ENCODE measurements at regions not wholly inside any gene's neighbourhood (a gene's known extent, or its start where the extent isn't known, plus 50 kb on each side); places are given as distances from the start of the nearest gene placed in this dataset.
"Not testable (repeated sequence)": the region's sequence is repeated elsewhere in the genome, so short reads cannot be mapped to it uniquely, and the experiment has no call there.

DNA sequence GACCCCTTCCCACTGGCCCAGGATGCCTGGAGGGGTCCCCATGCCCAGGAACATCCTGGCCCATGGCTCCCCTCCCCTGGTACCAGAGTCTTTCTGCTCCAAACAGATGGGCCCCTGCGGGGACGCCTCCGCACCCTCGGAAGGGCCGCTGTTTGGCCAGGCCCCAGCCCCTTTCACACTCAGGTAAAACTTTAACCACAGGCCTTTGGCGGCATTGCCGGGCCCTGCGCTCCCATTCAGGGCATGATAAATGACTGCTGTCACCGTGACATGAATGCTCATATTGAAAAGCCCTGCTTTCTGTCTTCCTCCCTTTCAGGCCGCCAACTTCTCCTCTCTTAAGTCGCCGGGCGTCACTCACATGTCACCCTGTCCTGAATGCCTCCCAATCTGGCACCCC is 141.5 kb upstream of the TOP1 start:
- no peak overlapping the region for H2AFZ ChIP-seq (ENCODE audit: low read depth)
- no peak overlapping the region for H3K4me3 ChIP-seq (IDR thresholded peaks at IDR 0.05; ENCODE audit: insufficient read depth, low read depth, low read length)
- H3K36me3 ChIP-seq (ENCODE audit: insufficient read depth), result no peaks in the 10 kb centered on the region
- H3K4me1 ChIP-seq (ENCODE audit: low read depth, poor library complexity, severe bottlenecking), result no peaks in the 10 kb centered on the region
- no peak overlapping the region for H3K9ac ChIP-seq
- H3K27me3 ChIP-seq (ENCODE audit: insufficient read depth, low read depth), result no peaks in the 10 kb centered on the region
- H3K27ac ChIP-seq, result no peak overlapping the region
- TF ChIP-seq, protein P1, sequence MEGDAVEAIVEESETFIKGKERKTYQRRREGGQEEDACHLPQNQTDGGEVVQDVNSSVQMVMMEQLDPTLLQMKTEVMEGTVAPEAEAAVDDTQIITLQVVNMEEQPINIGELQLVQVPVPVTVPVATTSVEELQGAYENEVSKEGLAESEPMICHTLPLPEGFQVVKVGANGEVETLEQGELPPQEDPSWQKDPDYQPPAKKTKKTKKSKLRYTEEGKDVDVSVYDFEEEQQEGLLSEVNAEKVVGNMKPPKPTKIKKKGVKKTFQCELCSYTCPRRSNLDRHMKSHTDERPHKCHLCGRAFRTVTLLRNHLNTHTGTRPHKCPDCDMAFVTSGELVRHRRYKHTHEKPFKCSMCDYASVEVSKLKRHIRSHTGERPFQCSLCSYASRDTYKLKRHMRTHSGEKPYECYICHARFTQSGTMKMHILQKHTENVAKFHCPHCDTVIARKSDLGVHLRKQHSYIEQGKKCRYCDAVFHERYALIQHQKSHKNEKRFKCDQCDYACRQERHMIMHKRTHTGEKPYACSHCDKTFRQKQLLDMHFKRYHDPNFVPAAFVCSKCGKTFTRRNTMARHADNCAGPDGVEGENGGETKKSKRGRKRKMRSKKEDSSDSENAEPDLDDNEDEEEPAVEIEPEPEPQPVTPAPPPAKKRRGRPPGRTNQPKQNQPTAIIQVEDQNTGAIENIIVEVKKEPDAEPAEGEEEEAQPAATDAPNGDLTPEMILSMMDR (conservative IDR thresholded peaks at IDR 0.05; ENCODE audit: low read depth, low read length), result no peak
- H3K4me2 ChIP-seq, result no peak overlapping the region
- no peaks in the 10 kb centered on the region for H3K79me2 ChIP-seq (ENCODE audit: insufficient read depth, low read depth)
- H4K20me1 ChIP-seq (ENCODE audit: insufficient read depth), result no peaks in the 10 kb centered on the region

DNA sequence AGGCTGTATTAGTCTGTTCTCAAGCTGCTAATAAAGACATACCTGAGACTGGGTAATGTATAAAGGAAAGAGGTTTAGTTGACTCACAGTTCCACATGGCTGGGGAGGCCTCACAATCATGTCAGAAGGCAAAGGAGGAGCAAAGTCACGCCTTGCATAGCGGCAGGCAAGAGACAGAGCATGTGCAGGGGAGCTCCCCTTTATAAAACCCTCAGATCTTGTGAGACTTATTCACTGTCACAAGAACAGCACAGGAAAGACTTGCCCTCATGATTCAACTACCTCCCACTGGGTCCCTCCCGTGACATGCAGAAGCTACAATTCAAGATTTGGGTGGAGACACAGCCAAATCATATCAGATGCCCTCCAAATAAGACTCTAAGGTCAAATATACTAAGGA is 139.4 kb upstream of the TOP1 start:
- not testable (repeated sequence) for H3K27me3 ChIP-seq (ENCODE audit: insufficient read depth, low read depth); H2AFZ ChIP-seq (ENCODE audit: low read depth); H3K4me1 ChIP-seq (ENCODE audit: low read depth, poor library complexity, severe bottlenecking); H3K9ac ChIP-seq; H3K79me2 ChIP-seq (ENCODE audit: insufficient read depth, low read depth); H3K36me3 ChIP-seq (ENCODE audit: insufficient read depth); H3K4me2 ChIP-seq; H3K27ac ChIP-seq; H3K4me3 ChIP-seq (IDR thresholded peaks at IDR 0.05; ENCODE audit: insufficient read depth, low read depth, low read length); H4K20me1 ChIP-seq (ENCODE audit: insufficient read depth)

DNA sequence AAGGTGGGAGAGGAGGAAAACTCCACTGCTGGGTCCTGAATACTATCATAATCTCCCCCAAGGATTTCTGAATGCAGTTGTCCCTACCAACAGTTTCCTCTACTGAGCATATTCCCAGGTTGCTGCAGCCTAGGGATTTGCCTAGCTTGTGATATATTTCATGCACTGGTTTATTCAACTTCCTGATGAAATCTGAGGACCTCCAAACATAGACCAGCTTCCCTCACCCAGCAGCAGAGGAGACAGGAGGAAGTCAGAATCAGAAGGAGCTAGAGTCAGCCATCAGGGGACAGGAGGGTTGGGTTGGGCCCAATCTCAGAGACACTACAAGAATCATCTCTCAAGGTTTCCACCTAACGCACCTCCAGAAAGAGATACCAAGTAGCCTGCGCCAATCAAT is 138.4 kb upstream of the TOP1 start:
- Histone ChIP-seq H3K27ac (no peak overlapping the region), H3K36me3 (ENCODE audit: insufficient read depth) (no peaks in the 10 kb centered on the region), H3K27me3 (ENCODE audit: insufficient read depth, low read depth) (no peaks in the 10 kb centered on the region), H2AFZ (ENCODE audit: low read depth) (no peak overlapping the region), H3K9ac (no peak overlapping the region), H3K4me2 (no peak overlapping the region), H3K4me3 (IDR thresholded peaks at IDR 0.05; ENCODE audit: insufficient read depth, low read depth, low read length) (no peak overlapping the region), H3K4me1 (ENCODE audit: low read depth, poor library complexity, severe bottlenecking) (no peaks in the 10 kb centered on the region), H4K20me1 (ENCODE audit: insufficient read depth) (no peaks in the 10 kb centered on the region), H3K79me2 (ENCODE audit: insufficient read depth, low read depth) (no peaks in the 10 kb centered on the region)
- TF ChIP-seq, protein P1 (conservative IDR thresholded peaks at IDR 0.05; ENCODE audit: low read depth, low read length), result no peak

DNA sequence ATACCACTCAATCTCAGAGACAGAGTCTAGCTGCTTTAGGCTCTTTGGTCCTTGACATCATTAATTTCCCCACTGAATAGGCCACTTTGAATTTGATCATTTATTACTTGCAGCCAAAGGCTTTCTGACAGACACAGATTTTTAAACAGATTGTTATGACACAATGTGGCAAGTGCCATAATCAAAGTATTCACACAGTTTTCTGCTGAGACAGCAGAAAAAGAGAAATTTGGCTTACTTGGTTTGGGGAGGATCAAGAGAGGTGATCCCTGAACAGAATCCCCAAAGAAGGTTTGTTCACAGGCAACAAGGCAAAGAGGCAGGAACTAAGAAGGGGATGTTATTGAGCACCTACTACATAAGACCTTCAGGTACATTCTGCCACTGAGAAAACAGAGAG is 138.0 kb upstream of the TOP1 start:
- Histone ChIP-seq H4K20me1 (ENCODE audit: insufficient read depth) (no peaks in the 10 kb centered on the region), H3K4me1 (ENCODE audit: low read depth, poor library complexity, severe bottlenecking) (no peaks in the 10 kb centered on the region), H3K27ac (no peak overlapping the region), H3K9ac (no peak overlapping the region), H3K36me3 (ENCODE audit: insufficient read depth) (no peaks in the 10 kb centered on the region), H3K79me2 (ENCODE audit: insufficient read depth, low read depth) (no peaks in the 10 kb centered on the region), H2AFZ (ENCODE audit: low read depth) (no peak overlapping the region), H3K27me3 (ENCODE audit: insufficient read depth, low read depth) (no peaks in the 10 kb centered on the region), H3K4me2 (no peak overlapping the region), H3K4me3 (IDR thresholded peaks at IDR 0.05; ENCODE audit: insufficient read depth, low read depth, low read length) (no peak overlapping the region)
- TF ChIP-seq, protein P1 (conservative IDR thresholded peaks at IDR 0.05; ENCODE audit: low read depth, low read length), result no peak

DNA sequence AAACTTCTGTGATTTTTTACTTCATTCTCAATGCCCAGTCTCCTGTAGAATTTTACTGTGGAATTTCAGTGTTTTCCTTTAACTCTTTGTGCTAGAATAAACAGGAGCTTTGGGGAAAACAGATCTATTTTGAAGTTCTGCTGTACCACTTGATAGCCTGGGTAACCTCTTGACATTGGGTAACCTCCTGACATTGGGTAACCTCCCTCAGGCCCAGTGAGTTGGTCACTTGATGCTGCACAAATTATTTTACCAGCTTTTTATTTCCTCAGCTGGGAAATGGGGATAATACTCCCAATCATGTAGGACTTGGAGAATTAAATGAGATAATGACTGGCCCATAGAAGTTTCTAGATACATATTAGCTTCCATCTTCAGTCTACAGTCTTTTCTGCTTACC is 137.3 kb upstream of the TOP1 start:
- H3K79me2 ChIP-seq (ENCODE audit: insufficient read depth, low read depth), result no peaks in the 10 kb centered on the region
- no peak overlapping the region for H3K4me3 ChIP-seq (IDR thresholded peaks at IDR 0.05; ENCODE audit: insufficient read depth, low read depth, low read length)
- no peaks in the 10 kb centered on the region for H3K27me3 ChIP-seq (ENCODE audit: insufficient read depth, low read depth)
- no peaks in the 10 kb centered on the region for H3K36me3 ChIP-seq (ENCODE audit: insufficient read depth)
- no peaks in the 10 kb centered on the region for H4K20me1 ChIP-seq (ENCODE audit: insufficient read depth)
- H3K4me2 ChIP-seq, result no peak overlapping the region
- no peaks in the 10 kb centered on the region for H3K4me1 ChIP-seq (ENCODE audit: low read depth, poor library complexity, severe bottlenecking)
- H2AFZ ChIP-seq (ENCODE audit: low read depth), result no peak overlapping the region
- no peak overlapping the region for H3K9ac ChIP-seq
- H3K27ac ChIP-seq, result no peak overlapping the region
- TF ChIP-seq, protein P1 (conservative IDR thresholded peaks at IDR 0.05; ENCODE audit: low read depth, low read length), result no peak
